ENCODE measurements at regions not wholly inside any gene's neighbourhood (a gene's known extent, or its start where the extent isn't known, plus 50 kb on each side); places are given as distances from the start of the nearest gene placed in this dataset.

DNA sequence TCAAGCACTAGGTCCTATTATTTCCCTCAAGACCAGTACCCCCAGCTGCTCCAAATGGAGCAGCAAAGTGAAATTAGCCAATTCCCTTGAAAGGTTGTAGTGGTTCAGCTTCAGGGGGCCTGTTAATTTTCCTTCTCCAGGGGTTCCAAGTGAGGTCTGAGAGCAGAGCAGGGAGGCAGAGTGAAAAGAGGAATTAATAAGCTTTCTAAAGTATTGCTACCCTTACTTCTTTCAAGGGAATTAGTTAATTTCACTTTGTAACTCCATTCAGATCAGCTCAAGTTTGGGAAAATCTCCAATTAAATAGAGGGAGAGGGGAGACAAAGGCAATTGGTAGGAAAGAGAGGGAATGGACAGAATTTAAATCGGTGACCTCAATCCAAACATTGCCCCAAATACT lies 78.7 kb upstream of the SLC7A11 start:
- no peak for TF ChIP-seq TAF1 (IDR thresholded peaks at IDR 0.05; ENCODE audit: borderline replicate concordance, insufficient read depth, low read length)
- no peak for TF ChIP-seq SIN3A (IDR thresholded peaks at IDR 0.05; ENCODE audit: borderline replicate concordance, insufficient read depth, low read length)
- TF ChIP-seq, protein P1, sequence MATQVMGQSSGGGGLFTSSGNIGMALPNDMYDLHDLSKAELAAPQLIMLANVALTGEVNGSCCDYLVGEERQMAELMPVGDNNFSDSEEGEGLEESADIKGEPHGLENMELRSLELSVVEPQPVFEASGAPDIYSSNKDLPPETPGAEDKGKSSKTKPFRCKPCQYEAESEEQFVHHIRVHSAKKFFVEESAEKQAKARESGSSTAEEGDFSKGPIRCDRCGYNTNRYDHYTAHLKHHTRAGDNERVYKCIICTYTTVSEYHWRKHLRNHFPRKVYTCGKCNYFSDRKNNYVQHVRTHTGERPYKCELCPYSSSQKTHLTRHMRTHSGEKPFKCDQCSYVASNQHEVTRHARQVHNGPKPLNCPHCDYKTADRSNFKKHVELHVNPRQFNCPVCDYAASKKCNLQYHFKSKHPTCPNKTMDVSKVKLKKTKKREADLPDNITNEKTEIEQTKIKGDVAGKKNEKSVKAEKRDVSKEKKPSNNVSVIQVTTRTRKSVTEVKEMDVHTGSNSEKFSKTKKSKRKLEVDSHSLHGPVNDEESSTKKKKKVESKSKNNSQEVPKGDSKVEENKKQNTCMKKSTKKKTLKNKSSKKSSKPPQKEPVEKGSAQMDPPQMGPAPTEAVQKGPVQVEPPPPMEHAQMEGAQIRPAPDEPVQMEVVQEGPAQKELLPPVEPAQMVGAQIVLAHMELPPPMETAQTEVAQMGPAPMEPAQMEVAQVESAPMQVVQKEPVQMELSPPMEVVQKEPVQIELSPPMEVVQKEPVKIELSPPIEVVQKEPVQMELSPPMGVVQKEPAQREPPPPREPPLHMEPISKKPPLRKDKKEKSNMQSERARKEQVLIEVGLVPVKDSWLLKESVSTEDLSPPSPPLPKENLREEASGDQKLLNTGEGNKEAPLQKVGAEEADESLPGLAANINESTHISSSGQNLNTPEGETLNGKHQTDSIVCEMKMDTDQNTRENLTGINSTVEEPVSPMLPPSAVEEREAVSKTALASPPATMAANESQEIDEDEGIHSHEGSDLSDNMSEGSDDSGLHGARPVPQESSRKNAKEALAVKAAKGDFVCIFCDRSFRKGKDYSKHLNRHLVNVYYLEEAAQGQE (IDR thresholded peaks at IDR 0.05; ENCODE audit: insufficient read depth in 1 of 2, low read depth in 2 of 2, low read length in 2 of 2), result no peak
- TF ChIP-seq POLR2AphosphoS5 (IDR thresholded peaks at IDR 0.05; ENCODE audit: low read depth, low read length), result no peak
- TF ChIP-seq FOXP2 (optimal IDR thresholded peaks at IDR 0.05; ENCODE audit: borderline replicate concordance, extremely low read depth, extremely low read length, insufficient read depth), result no peak

GRCh38 chr4:138320030-138320429 lies 77.9 kb upstream of the SLC7A11 start:
- TF ChIP-seq, protein P1 (IDR thresholded peaks at IDR 0.05; ENCODE audit: insufficient read depth in 1 of 2, low read depth in 2 of 2, low read length in 2 of 2), result no peak
- TF ChIP-seq FOXP2 (optimal IDR thresholded peaks at IDR 0.05; ENCODE audit: borderline replicate concordance, extremely low read depth, extremely low read length, insufficient read depth) (no peak), POLR2AphosphoS5 (IDR thresholded peaks at IDR 0.05; ENCODE audit: low read depth, low read length) (no peak), TAF1 (IDR thresholded peaks at IDR 0.05; ENCODE audit: borderline replicate concordance, insufficient read depth, low read length) (no peak), SIN3A (IDR thresholded peaks at IDR 0.05; ENCODE audit: borderline replicate concordance, insufficient read depth, low read length) (no peak)

DNA sequence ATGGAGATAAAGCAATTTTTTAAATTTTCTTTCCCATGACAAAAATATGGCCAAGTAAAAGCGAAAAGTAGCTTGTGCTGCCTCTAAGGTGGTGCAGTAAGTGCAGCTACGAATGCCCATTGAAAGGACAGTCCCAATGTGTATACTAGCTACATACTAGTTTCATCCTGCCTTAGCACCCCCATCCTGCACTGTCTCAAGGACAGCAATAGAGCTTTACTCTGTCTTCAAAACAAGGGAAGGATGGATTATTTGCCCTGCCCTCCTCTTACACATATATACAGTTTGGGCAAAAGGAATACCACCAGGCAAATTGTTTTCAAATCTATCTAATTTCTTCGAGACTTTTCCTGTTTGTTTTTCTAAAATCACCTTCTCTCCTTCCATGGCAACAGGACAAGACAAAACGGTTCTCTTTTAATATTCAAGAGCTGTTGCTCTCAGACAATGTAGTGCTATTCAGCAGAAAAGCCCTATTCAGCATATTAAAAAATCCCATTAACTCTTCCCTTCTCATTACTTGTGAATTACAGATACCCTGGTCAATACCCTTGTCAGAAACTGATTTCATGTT lies 75.1 kb upstream of the SLC7A11 start:
- no peak for TF ChIP-seq FOXP2 (optimal IDR thresholded peaks at IDR 0.05; ENCODE audit: borderline replicate concordance, extremely low read depth, extremely low read length, insufficient read depth)

DNA sequence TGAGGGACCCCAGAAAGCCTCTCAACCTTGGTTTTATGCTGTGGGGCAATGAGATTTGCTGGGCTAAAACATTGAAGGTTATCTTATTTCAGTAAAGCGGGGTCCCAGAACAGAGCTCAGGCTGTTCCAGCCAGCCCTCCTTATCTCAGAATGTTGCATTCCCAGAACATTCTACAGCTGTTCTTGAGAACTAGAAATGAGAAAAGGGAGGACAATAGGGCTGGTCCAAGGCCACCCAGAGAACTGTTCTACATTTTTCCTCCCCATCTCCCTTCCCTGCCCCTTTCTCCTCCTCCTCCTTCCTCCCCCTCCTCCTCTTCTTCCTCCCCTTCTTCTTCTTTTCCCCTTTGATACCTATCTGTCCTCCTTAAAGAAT lies 70.4 kb upstream of the SLC7A11 start:
- no peak for TF ChIP-seq TAF1 (IDR thresholded peaks at IDR 0.05; ENCODE audit: borderline replicate concordance, insufficient read depth, low read length)
- TF ChIP-seq SIN3A (IDR thresholded peaks at IDR 0.05; ENCODE audit: borderline replicate concordance, insufficient read depth, low read length), result no peak

DNA sequence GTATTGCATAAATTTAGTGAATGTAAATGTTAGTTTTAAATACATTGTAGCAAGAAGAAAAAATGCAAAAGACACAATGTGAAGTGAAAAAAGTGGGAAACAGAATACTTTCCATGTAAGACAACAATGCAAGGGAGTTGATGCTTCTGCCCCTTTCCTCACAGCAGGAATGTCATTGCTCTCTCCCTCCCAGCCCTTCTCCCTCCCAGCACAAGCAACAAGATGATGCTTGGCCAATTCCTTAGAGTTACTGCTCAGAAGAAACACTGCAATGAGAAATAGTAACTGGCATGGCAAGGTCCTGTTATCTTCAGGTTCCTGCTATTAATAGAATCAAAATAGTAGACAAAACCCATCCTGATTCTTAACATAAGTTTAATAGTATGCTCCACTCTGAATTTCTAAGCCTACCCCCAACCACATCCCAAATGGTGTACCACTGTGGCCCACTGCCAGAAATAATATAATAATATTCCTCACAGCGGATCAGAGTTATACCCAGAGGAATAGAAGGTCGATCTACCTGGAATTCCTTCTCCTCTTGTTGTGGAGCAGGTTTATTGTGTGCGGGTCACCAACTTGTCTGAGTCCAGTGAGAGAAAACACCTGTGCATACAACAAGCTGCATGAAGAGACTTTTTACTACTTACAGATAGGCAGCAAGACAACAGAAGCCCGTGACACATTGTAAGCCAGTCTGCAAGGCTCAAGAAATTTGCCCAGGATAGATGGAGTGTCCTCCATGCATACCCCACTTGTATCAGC lies 69.8 kb upstream of the SLC7A11 start:
- no peak for TF ChIP-seq FOXP2 (optimal IDR thresholded peaks at IDR 0.05; ENCODE audit: borderline replicate concordance, extremely low read depth, extremely low read length, insufficient read depth)
- no peak for TF ChIP-seq SIN3A (IDR thresholded peaks at IDR 0.05; ENCODE audit: borderline replicate concordance, insufficient read depth, low read length)

- TF ChIP-seq FOXP2 (optimal IDR thresholded peaks at IDR 0.05; ENCODE audit: borderline replicate concordance, extremely low read depth, extremely low read length, insufficient read depth) (no peak), SIN3A (IDR thresholded peaks at IDR 0.05; ENCODE audit: borderline replicate concordance, insufficient read depth, low read length) (no peak), POLR2AphosphoS5 (IDR thresholded peaks at IDR 0.05; ENCODE audit: low read depth, low read length) (no peak), TAF1 (IDR thresholded peaks at IDR 0.05; ENCODE audit: borderline replicate concordance, insufficient read depth, low read length) (no peak)
- TF ChIP-seq, protein P1 (IDR thresholded peaks at IDR 0.05; ENCODE audit: insufficient read depth in 1 of 2, low read depth in 2 of 2, low read length in 2 of 2), result no peak
These were observed 68.8 kb upstream of the SLC7A11 start for GRCh38 chr4:138310991-138311390.

Data from PFSK-1 (cell line).